GM21576 (cell line): ENCODE measurements at regions not wholly inside any gene's neighbourhood (a gene's known extent, or its start where the extent isn't known, plus 50 kb on each side); places are given as distances from the start of the nearest gene placed in this dataset.

Source experiments
- ATAC-seq: cut with Tn5 transposase; IDR thresholded peaks from one replicate; pipeline ENCODE4 v1.9.1; 2021; ENCODE audit warnings: mild to moderate bottlenecking, moderate library complexity; ENCODE audit not compliant: unreplicated experiment

DNA sequence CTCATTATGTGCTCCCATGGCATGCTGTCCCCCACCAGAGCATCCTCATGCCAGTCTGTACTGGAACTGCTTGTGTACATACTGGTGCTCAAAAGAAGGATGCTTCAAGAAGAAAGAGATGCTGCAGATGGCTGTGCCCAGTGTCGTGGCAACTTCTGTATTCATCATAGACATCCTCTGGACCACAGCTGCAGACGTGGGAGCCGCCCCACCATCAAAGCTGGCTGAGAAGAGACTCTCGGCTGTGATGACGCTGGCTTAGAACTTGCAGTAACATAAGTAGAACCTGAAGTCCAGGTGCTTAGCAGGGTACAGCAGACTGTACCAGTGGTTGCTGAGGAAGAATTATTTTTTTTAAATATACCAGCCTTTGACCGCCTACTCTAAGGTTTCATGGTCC lies 112.6 kb upstream of the ARHGAP5 start:
- ATAC-seq, result no peak

DNA sequence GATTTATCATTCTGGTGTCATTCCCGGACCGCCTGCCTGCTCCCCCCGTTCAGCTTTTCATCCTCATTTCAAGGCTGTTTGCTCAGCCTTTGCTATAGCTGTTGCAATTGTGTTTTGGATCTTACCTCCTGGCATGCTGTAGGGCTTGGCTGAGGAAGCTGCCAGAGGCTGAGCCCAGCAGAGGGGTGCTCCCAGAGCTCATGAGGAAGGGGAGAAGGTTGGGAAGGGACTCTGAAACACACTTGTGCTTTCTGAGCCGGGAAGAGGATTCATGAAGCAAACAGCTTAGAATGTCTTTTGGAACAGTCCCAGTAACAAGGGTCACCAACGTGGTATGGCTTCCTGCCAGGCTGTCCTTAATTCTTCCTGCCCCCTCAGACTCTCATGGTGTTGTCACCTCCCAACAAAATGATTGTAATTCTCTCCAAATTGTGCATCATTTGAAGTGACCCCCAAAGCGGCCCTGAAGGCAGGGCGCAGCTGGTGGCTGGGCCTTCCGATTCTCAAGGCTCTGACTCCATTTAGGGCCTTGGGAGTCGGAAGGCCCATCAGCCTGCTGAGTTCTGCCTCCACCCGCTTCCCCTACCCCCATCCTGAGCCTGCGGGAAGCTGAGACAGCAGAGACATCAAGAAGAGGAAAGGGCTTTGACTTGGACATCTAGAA lies 111.9 kb upstream of the ARHGAP5 start:
- ATAC-seq, result no peak

DNA sequence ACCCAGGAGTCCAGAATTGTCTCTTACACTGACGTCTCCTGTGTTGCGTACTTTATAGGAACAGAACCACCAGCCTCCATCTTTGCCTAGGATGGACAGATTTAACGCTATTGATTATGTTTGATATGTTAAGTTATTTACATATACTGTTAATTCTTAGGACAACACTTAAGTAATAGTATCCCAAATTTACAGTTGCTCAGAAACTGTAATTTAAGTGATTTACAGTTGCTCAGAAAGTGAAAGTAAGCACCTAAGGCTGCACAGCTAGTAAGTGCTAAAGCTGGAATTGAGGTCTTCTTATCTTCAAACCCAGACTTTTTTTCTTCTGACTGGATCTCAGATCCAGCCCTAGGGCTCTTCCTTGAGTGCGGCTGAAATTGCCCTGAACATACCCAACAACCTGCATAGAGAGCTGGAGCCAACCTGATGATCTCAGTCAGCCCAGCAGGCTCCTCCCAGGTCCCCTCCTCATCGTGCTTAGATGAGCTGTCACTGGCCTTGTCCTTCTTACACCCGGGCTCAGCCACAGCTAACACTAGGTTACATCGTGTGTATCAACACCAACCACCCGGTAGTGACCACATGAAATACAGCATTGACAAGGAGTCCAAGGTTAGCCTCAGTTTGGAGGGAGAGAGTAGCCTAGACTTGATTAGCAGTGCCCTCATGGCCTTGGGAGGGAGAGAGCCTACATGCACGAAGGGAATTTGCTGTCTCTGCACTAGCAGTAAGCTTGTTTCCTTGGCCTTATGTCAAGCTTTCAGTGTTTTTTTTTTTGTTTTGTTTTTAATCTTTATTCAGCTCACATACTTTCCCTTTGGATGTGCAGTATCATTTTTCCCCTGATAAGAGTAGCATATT lies 111.1 kb upstream of the ARHGAP5 start:
- no peak for ATAC-seq

DNA sequence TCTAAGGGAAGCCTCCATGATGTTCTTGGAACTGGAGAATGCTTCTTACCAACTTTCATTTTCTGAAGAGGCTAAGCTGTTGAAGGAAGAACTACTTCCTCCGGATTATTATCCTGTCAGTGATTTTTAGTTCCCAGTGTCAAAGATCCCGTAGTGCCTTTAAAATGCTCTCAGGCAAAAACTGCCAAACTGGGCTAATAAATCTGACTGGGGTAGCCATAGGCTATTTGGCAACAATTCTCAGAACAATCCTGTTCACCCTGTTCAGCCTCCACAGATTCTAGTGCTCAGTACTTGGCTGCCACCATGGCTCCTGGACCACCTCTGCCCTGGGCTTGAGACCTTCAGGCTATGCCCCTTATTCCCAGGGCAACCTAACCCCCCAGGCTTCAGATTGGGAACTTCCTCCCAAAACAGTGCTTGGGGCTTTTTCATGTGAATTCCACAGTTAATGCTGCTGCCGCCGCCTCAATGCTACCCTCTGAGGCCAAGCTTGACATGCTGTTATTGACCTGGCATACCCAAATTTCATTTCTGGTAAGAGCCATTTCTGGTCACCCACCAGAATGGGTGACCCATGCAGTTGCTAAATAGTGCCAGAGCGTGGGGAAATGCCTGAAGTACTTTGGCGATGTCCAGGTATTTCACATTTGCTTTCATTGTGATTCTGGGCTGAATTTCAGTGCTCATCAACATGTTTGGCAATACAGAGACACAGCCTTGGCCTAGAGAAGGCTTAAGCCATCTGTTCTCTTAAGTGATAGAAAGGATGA lies 110.0 kb upstream of the ARHGAP5 start:
- no peak for ATAC-seq

DNA sequence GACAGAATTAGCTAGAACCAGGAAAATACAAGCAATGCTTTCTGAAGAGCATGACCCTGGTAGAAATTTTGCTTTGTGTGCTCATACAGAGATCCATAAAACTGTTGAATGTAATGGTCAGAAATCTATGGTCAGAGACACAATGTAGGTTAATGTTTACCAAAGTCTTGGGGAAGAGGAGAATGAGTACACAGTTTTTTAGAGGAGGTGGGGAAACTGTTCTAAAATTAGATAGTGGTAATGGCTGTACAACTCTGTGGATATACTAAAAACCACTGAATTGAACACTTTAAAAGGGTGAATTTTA lies 109.5 kb upstream of the ARHGAP5 start:
- ATAC-seq, result no peak

DNA sequence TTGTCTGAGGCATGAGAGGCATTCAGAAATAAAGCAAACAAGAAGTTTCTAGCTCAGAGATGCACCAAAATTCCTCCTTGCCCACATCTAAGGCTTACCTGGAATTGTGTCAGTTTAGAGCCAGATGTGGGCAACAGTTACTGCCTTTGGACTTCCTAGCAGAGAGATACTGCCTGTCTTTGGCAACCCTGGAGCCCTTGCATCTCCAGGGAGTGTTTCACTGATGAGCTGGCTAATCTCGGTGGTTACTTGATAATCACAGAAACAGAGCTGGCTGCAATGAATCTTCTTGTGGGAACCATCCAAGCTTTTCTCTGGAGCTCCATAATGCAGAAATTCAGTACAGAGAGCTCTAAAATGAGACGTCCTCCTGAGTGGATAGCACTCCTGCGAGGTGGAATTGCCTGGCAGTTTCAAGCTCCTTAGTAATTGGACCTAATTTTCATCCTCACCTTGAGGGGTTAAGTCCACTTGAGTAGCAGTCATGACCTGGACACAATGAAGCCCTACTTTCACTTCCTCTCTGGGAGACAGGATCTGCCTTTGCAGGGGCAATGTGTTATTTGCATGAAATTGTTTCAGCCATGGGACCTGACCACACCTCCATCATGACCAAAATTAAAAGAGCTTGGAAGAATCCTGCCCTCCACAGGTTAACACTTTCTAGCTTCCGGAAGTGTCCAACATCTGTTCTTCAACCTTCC lies 108.8 kb upstream of the ARHGAP5 start:
- ATAC-seq, result no peak

DNA sequence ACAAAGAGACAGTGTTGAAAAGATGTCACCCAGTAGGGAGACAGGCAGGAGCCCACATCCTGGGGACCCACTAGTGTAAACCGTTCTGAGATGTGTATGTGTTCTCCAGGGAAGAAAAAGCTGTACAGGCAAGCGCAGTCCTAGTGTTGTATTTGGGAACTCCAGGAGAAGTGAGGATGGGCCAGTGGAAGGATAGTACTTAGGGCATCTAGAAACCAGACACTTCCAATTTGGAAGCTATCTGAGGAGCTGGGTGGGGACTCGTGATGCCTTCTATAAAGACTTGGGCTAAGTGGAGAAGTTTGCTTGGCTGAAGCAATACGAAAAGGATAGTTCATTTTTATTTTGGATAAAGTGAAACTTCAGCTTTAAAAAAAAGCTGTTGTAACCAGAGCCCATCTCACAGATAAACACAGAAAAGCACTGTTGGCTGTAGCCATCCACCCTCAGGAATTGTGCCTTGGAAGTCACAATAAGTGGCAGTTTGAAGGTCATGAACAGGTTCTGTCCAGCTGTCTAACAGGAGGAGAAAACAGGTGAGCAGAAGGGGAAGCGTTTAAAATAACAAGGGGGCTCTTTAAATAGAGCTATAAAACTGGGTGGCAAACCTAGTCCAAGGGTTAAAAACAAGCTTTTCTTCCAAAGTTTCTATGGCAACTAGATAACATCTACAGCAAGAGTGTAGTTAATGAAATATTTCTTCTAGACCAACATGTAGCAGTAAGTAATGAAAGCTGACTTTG lies 108.0 kb upstream of the ARHGAP5 start:
- ATAC-seq, result no peak

DNA sequence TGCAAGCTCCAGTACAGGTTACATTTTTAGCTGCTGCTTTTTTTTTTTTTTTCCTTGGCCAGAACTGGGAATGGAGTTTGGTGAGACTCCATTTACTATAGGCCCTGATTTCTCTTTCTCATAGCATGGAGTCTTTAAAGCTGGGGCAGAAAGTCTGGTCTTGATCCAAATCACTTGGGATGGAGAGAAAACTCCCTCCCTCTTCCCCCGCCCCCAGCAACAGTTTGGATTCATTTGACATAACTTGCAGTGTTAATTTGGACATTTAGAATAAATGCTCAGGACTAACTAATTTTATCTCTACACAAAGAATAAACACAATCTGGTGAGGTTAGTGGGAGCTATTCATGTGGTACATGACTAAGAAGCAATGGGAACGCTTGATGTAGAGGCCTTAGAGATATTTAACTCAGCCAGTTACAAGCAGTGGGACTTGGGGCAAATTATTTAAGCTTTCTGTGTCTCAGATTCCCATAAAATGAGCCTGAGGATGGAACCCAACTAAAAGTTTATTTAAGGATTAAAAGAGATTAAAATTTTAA lies 107.3 kb upstream of the ARHGAP5 start:
- no peak for ATAC-seq

DNA sequence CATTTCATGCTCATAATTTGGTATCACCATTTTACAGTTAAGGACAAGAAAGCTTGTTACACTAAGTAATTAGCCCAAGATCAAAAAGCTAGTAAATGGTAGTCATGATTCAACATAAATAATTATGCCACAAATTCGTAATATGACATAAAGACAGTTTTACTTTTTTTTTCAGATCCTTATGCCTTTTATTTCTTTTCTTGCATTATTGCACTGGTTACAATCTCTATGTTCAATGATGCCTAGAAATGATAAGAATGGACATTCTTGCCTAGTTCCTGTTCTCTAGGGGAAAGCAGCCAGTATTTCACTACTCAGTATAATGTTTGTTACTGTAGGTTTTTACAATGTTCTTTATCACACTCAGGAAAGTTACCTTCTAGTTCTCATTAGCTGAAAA lies 106.4 kb upstream of the ARHGAP5 start:
- no peak for ATAC-seq

DNA sequence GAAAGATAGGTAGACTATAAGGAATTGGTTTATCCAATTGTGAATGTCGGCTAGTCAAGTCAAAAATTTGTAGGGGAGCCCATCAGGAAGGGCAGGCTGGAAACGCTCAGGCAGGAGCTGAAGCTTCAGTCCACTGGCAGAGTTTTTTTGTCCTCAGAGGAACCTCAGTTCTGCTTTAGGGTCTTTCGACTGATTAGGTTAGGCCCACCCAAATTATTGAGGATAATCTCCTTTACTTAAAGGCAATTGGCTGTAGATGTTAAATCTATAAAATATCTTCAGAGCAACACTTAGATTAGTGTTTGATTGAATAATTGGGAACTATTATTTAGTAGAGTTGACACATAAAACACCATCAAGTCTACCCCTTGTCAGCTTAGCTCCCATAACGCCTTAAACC lies 105.5 kb upstream of the ARHGAP5 start:
- ATAC-seq, result no peak

DNA sequence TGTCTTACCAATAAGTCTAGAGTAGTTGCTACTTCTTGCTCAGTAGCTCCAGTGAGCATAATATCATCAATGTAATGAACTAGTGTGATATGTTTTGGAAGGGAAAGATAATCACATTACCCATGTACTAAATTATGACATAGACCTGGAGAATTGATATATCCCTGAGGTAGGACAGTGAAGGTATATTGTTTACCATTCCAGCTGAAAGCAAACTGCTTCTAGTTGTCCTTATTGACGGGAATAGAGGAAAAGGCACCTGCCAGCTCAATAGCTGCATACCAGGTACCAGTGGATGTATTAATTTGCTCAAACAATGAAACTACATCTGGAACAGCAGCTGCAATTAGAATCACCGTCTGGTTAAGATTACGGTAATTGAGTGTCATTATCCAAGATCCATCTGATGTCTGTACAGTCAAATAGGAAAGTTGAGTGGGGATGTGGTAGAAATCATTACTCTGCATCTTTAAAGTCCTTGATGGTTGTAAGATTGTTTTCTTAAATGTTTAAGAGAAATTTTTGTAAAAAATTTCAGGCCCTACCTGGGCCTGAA lies 100.0 kb upstream of the ARHGAP5 start:
- ATAC-seq, result no peak

DNA sequence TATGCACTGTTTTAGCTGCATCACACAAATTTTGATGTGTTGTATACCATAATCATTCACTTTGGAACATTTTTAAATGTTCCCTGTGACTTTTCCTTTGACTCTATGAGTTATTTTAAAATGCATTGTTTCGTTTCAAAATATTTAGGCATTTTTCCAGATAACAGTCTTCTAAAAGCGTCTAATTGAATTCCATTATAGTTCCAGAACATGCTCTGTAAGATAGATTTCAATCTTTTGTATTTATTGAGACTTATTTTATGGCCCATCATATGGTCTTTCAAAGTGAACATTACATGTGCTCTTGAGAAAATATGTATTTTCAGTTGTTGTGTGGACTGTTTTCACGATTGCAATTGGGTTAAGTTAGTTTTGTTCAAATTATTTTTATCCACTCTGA lies 98.7 kb upstream of the ARHGAP5 start:
- no peak for ATAC-seq

DNA sequence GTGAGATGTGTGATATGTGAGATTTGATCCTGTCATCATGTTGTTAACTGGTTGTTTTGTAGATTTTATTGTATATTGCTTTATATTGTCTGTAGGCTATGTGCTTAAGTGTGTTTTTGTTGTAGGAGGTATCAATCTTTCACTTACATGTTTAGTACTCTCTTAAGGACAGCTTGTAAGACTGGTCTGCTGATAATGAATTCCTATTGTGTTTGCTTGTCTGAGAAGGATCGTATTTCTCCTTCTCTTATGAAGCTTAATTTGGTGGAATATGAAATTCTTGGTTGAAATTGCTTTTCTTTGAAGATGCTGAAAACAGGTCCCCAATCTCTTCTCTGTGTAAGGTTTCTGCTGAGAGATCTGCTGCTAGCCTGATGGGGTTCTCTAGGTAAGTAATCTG lies 94.5 kb upstream of the ARHGAP5 start:
- no peak for ATAC-seq

DNA sequence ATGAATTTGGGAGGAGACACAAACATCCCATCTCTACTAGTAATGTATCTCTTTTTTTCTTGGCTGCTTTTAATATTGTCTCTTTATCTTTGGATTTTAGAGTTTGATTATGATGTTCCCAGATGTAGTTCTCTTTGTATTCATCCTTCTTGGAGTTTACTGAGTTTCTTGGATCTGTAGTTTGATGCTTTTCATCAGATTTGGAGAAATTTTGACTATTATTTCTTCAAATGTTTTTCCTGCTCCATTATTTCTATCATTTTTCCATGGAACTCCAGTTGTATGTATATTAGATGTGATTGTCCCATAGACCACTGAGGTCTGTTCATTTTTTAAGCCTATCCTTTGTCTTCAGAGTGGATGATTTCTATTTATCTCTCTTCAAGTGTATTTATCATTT lies 90.7 kb upstream of the ARHGAP5 start:
- ATAC-seq, result no peak

DNA sequence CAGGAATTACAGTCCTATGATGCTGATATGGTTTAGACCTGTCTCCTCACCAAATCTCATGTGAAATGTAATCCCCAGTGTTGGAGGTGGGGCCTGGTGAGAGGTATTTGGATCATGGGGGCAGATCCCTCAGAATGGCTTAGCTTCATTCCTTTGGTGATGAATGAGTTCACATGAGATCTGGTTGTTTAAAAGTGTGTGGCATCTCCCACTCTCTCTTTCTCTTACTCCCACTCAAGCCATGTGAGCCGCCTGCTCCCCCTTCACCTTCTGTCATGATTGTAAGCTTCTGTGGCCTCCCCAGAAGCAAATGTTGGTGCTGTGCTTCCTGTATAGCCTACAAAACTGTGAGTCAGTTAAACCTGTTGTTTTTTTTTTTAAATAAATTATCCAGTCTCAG lies 89.4 kb upstream of the ARHGAP5 start:
- ATAC-seq, result no peak

DNA sequence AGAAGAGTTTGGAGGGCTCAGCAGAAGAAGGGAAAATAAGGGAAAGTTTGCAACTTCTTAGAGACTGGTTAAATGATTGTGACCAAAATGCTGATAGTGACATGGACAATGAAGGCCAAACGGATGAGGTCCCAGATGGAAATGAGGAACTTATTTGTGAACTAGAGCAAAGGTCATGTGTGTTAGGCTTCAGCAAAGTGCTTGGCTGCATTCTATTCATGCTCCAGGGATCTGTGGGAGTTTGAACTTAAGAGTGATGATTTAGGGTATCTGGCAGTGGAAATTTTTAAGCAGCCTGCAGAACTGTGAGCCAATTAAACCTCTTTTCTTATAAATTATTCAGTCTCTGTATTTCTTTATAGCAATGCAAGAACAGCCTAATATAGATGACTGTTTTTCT lies 88.9 kb upstream of the ARHGAP5 start:
- ATAC-seq, result no peak

DNA sequence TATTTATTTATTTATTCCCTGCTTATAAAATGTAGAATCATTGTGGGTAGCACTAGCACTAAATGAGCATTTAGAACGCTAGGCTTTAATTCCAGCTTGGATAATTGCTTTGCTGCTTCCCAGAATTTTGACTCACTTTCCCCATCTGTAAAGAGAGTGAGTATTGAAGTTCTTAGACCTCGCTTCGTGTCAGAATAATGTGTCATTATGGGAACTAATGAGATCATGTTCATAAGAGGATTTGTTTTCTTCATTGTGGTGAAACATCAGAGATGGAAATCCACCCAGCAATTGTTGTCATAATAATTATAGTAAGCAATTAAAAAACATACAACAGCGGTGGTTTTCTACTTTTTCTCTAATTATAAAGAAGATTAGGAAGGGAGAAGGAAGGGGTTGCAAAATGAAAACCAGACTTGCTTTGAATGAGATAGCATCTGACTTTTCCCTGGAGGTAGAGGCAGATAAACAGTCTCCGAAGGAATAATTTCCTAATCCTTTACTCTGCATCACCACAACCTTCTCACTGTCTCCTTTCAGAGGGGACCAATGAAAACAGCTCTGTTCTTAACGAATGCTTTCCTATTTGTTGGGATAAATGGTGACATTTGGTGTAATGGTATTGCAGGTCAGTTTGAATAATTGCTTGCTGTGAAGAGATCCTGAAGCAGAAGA lies 86.8 kb upstream of the ARHGAP5 start:
- ATAC-seq, result no peak

DNA sequence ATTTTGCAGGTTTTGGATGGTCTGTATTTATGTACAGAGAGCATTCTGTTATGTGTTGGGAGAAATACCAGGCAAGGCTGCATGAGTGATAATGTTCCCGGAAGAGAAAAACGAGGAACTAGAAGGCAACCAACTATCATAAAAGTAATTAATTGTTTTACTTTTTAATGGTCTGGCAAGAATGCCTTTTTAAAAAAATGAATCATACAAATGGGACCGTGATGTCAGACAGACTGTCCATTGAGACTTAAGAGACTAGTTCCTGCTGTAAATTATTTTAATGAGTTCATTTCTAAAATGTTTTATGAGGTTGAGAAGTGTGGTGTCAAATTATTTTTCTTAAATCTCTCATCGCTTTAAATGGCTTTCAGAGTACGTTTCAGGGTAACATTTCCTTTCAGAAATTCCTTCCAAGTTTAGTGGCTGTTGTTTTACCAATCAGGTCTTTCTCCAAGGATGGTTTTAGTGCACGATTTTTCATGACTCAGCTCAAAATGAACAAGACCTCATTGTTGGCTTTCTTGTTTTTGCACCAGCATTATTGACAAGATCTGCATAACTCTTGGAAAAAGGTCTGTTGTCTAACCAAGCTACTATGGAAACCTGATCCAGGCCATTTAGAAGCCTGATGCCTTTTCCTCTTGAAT lies 86.1 kb upstream of the ARHGAP5 start:
- no peak for ATAC-seq

DNA sequence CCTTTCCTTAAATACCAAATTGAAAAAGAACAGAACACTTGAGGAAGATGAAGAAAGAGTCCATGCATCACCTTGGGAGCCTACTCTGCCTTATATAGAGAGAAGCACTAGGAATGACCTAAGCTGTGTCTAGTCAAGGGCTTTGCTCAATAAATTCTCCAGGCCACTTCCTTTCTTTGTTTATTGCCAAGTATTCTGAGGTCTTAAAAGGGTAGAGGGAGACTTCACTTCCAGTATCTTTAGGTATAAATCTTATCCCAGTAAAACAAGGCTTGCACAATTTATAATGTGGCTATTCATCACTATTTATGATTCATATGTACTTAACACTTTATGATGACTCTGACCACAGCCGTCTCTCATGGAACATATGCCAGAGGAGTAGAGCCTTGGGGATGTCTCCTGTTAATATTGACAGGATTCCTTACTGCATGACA lies 85.1 kb upstream of the ARHGAP5 start:
- ATAC-seq, result no peak
